ENCODE measurements at regions not wholly inside any gene's neighbourhood (a gene's known extent, or its start where the extent isn't known, plus 50 kb on each side); places are given as distances from the start of the nearest gene placed in this dataset.

DNA sequence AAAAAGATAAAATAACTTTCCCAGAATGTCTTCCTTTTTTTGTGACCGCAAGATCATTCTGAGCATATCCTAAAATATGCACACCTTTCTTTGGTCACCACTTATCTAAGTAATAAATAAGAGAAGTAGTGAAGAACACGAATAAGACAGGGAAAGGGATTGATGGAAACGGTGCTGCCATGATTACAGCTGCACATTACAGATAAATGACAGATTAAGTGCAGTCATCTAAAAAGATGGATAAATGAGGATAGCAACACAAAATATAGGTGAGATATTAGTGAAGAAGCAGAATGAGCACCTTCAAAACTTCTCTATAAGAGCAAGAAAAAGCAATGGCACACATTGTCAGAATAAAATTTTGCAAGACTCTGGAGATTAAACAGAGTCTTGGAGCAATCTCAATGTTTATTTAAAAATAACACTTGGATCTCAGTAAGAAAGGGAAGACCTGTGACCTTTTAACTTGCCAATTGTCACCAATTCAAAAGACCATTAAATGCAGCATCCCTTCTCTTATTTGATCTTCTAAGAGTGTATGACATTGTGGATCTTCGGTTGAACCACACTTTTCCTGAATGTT is 567.1 kb downstream of the KCNJ2 start:
- TF ChIP-seq EZH2 (IDR thresholded peaks at IDR 0.05; ENCODE audit: low read length) (no peak), CTCF (optimal IDR thresholded peaks at IDR 0.05 in 1 of 3, IDR thresholded peaks at IDR 0.05 in 1 of 3, conservative IDR thresholded peaks at IDR 0.05 in 1 of 3; ENCODE audit: extremely low read depth in 1 of 3, insufficient read depth in 2 of 3, low read length in 3 of 3) (no peak)

All from keratinocyte (primary cell).